Pons (tissue), 1 donor: ENCODE measurements at regions not wholly inside any gene's neighbourhood (a gene's known extent, or its start where the extent isn't known, plus 50 kb on each side); places are given as distances from the start of the nearest gene placed in this dataset.
"Not testable (repeated sequence)": the region's sequence is repeated elsewhere in the genome, so short reads cannot be mapped to it uniquely, and the experiment has no call there.

Experiments used
- DNase-seq: peaks from one replicate; pipeline ENCODE4 v3.0.0-alpha.2; 2016; ENCODE audit warnings: low spot score

GRCh38 chr6:4378319-4378996, 243.1 kb upstream of the ECI2 start:
- no peak for DNase-seq

- no peak for DNase-seq
These were observed 242.2 kb upstream of the ECI2 start for GRCh38 chr6:4377603-4378002.

GRCh38 chr6:4374216-4374615, 238.8 kb upstream of the ECI2 start:
- no peak for DNase-seq

GRCh38 chr6:4372866-4373265, 237.5 kb upstream of the ECI2 start:
- no peak for DNase-seq

GRCh38 chr6:4371207-4371921, 236.0 kb upstream of the ECI2 start:
- DNase-seq, result no peak

GRCh38 chr6:4370066-4370465, 234.7 kb upstream of the ECI2 start:
- DNase-seq, result no peak

GRCh38 chr6:4369616-4370015, 234.2 kb upstream of the ECI2 start:
- no peak for DNase-seq

- DNase-seq, result no peak
These were observed 233.3 kb upstream of the ECI2 start for GRCh38 chr6:4368649-4369048.

- DNase-seq, result no peak
These were observed 232.3 kb upstream of the ECI2 start for GRCh38 chr6:4367643-4368042.

GRCh38 chr6:4366635-4367395, 231.4 kb upstream of the ECI2 start:
- no peak for DNase-seq

GRCh38 chr6:4365686-4366085, 230.3 kb upstream of the ECI2 start:
- no peak for DNase-seq

GRCh38 chr6:4364711-4365110, 229.3 kb upstream of the ECI2 start:
- DNase-seq, result no peak

- no peak for DNase-seq
These were observed 228.8 kb upstream of the ECI2 start for GRCh38 chr6:4364172-4364571.

GRCh38 chr6:4363656-4364055, 228.3 kb upstream of the ECI2 start:
- no peak for DNase-seq

GRCh38 chr6:4362326-4362725, 227.0 kb upstream of the ECI2 start:
- no peak for DNase-seq

GRCh38 chr6:4360920-4361319, 225.5 kb upstream of the ECI2 start:
- no peak for DNase-seq

GRCh38 chr6:4359108-4359730, 223.8 kb upstream of the ECI2 start:
- DNase-seq, result no peak

- peak; percentile 70 for DNase-seq
These were observed 223.2 kb upstream of the ECI2 start for GRCh38 chr6:4358414-4359107.

GRCh38 chr6:4357660-4358152, 222.3 kb upstream of the ECI2 start:
- not testable (repeated sequence) for DNase-seq

GRCh38 chr6:4356899-4357659, 221.7 kb upstream of the ECI2 start:
- no peak for DNase-seq

GRCh38 chr6:4355241-4355640, 219.9 kb upstream of the ECI2 start:
- DNase-seq, result no peak
